ENCODE measurements at regions not wholly inside any gene's neighbourhood (a gene's known extent, or its start where the extent isn't known, plus 50 kb on each side); places are given as distances from the start of the nearest gene placed in this dataset.

GRCh38 chr6:27161603-27161945 is 85.9 kb upstream of the PRSS16 start:
- Histone ChIP-seq H3K9me3 (replicated peaks; ENCODE audit: control insufficient read depth, insufficient read depth, low read length) (no peaks in the 10 kb centered on the region), H3K36me3 (ENCODE audit: control insufficient read depth in 2 of 2, insufficient read depth in 2 of 2, low read length in 1 of 2) (no peaks in the 10 kb centered on the region), H3K27me3 (replicated peaks in 1 of 2; ENCODE audit: control insufficient read depth in 2 of 2, insufficient read depth in 2 of 2, low read length in 1 of 2) (no peaks in the 10 kb centered on the region), H3K27ac (ENCODE audit: control insufficient read depth, insufficient read depth) (no peak overlapping the region), H3K79me2 (ENCODE audit: control insufficient read depth, insufficient read depth, low read length) (no peaks in the 10 kb centered on the region), H3K4me2 (ENCODE audit: control insufficient read depth, insufficient read depth) (no peak overlapping the region), H2AFZ (ENCODE audit: control insufficient read depth, low read depth, low read length) (no peak overlapping the region), H3K9ac (ENCODE audit: control insufficient read depth, insufficient read depth, low read length) (no peak overlapping the region), H4K20me1 (ENCODE audit: control insufficient read depth, insufficient read depth) (no peaks in the 10 kb centered on the region), H3K4me3 (no peak overlapping the region), H3K4me1 (ENCODE audit: control insufficient read depth, insufficient read depth, low read length) (no peaks in the 10 kb centered on the region)
- intact Hi-C loops (cut with micrococcal nuclease; ENCODE audit: unreplicated experiment), result loop anchor here (5.0 to 10.0 kb wide), 3 partner anchors 446 to 1193 kb away; no protein-coding TSS in a partner anchor
- TF ChIP-seq NBN (IDR thresholded peaks at IDR 0.05) (no peak), MXI1 (IDR thresholded peaks at IDR 0.05; ENCODE audit: low read depth, low read length) (no peak), ESRRA (IDR thresholded peaks at IDR 0.05; ENCODE audit: low read length) (0 out of 2 replicates have a peak, but pooled peaks have one; percentile 21), RAD51 (IDR thresholded peaks at IDR 0.05) (no peak), SRF (IDR thresholded peaks at IDR 0.05; ENCODE audit: low read depth in 2 of 2, low read length in 2 of 2) (no peak), EP300 (IDR thresholded peaks at IDR 0.05; ENCODE audit: borderline replicate concordance in 1 of 2, control insufficient read depth in 1 of 2, low read depth in 2 of 2, low read length in 2 of 2) (no peak), POLR2AphosphoS5 (IDR thresholded peaks at IDR 0.05; ENCODE audit: low read length) (no peak), IKZF1 (conservative IDR thresholded peaks at IDR 0.05) (no peak), ELK1 (IDR thresholded peaks at IDR 0.05; ENCODE audit: low read depth, low read length) (no peak)
- ATAC-seq (no peak), DNase-seq (ENCODE audit: low read depth, low spot score) (no peak), FAIRE-seq (no peak)
- POLR2A ChIA-PET, result interaction anchor here (0.6 to 2.4 kb wide), 2 partner anchors 11 to 14 kb away, joined by 5 to 9 read pairs; no protein-coding TSS in a partner anchor
- 65% methylated on average over 4 of the region's 4 CpGs for WGBS (ENCODE audit: insufficient coverage, insufficient replicate concordance, low lambda C conversion rate, missing lambda C conversion rate)
- BruUV-seq (replicated peaks), result no TSS peak
- SMC1A ChIA-PET (ENCODE audit: uncharacterized antibody, unreplicated experiment), result interaction anchor here (0.9 to 3.1 kb wide), 8 partner anchors 11 to 735 kb away, joined by 3 to 14 read pairs (median 6); no protein-coding TSS in a partner anchor
- CTCF ChIA-PET, result interaction anchor here (0.7 to 4.0 kb wide), 13 partner anchors 9 to 734 kb away, joined by 3 to 29 read pairs (median 4); a partner anchor contains a TSS
- in situ Hi-C loops (cut with MboI), result loop anchor here (25.0 kb wide), 1 partner anchor 1201 kb away; no protein-coding TSS in a partner anchor
- RAD21 ChIA-PET (ENCODE audit: unreplicated experiment), result interaction anchor here (0.8 to 1.3 kb wide), 2 partner anchors 625 to 734 kb away, joined by 3 read pairs; no protein-coding TSS in a partner anchor
